IgD-negative memory B cell (primary cell): ENCODE measurements at regions not wholly inside any gene's neighbourhood (a gene's known extent, or its start where the extent isn't known, plus 50 kb on each side); places are given as distances from the start of the nearest gene placed in this dataset.
A peak's percentile ranks its signal among the peaks of the same experiment; 100 is the strongest.

Source experiments
- H3K27ac Mint-ChIP-seq, 3 donors: one replicate each; pipeline ENCODE4 v1.8.0; 2020 to 2022; ENCODE audit warnings: mild to moderate bottlenecking in 3 of 3, mixed read lengths in 3 of 3, moderate library complexity in 1 of 3
- H3K27me3 Mint-ChIP-seq: one replicate; pipeline ENCODE4 v1.8.0; 2021; ENCODE audit warnings: mixed read lengths
- H3K36me3 Mint-ChIP-seq: one replicate; pipeline ENCODE4 v1.8.0; 2020; ENCODE audit warnings: mild to moderate bottlenecking, mixed read lengths
- H3K4me1 Mint-ChIP-seq, 3 donors: one replicate each; pipeline ENCODE4 v1.8.0; 2020 to 2022; ENCODE audit warnings: mixed read lengths in 3 of 3, mild to moderate bottlenecking in 1 of 3
- H3K4me3 Mint-ChIP-seq, 4 donors: one replicate each; pipeline ENCODE4 v1.8.0; 2020 to 2022; ENCODE audit warnings: mild to moderate bottlenecking in 4 of 4, mixed read lengths in 4 of 4, moderate library complexity in 3 of 4
- H3K9me3 Mint-ChIP-seq, 3 donors: one replicate each; pipeline ENCODE4 v1.8.0; 2020 to 2021; ENCODE audit warnings: mixed read lengths in 3 of 3, mild to moderate bottlenecking in 1 of 3

DNA sequence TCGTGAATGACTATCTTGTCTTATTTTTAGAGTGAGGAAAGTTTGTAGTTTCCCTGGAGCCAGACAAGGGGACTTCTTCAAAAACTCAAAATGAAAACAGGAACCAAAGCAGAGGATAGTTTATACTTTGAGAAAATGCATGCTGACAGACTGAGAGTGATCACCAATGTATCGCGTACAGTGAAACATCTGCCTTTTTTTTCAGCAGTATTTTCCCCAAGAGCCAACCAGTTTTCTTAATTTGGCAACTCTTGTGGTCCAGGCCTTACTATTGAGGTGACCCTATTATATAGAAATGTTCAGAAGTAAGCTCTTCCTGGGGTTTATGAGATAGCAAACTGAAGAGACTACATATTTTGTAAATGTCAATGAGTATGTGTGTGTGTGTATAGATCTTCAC lies 153.7 kb upstream of the VRK2 start:
- Mint-ChIP-seq H3K4me3 (peak overlapping the region in 1 of 4 donors; percentile 63), H3K27ac (no peak overlapping the region), H3K9me3 (no peaks in the 10 kb centered on the region), H3K4me1 (peaks cover 10 to 20% (median 17%) of the 10 kb centered on the region in 3 donors), H3K27me3 (no peaks in the 10 kb centered on the region), H3K36me3 (peaks cover 4% of the 10 kb centered on the region)

GRCh38 chr2:57893347-57893746 lies 153.3 kb upstream of the VRK2 start:
- Mint-ChIP-seq H3K9me3 (no peaks in the 10 kb centered on the region), H3K27ac (no peak overlapping the region), H3K4me3 (peak overlapping the region in 1 of 4 donors; percentile 63), H3K27me3 (no peaks in the 10 kb centered on the region), H3K36me3 (peaks cover 4% of the 10 kb centered on the region), H3K4me1 (peaks cover 10 to 20% (median 17%) of the 10 kb centered on the region in 3 donors)

DNA sequence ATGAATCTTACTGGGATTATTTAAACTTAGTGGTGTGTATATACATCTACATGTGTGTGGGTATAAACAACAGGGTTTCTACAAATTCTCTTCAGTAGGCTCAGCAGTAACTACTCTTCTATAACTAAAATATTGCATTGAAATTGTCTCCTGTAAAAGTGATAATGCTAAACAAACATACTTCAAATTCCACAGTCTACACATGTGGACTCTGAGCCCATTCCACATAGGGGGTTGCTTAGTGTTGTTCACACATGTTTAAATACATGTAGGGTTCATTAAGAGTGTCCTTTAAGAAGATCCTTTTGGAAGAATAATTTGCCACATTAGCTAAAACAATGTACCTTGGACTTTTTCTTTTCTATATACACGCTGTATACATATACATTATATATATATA lies 152.8 kb upstream of the VRK2 start:
- Mint-ChIP-seq H3K36me3 (peaks cover 4% of the 10 kb centered on the region), H3K27me3 (no peaks in the 10 kb centered on the region), H3K27ac (no peak overlapping the region), H3K4me1 (peaks cover 10 to 20% (median 17%) of the 10 kb centered on the region in 3 donors), H3K9me3 (no peaks in the 10 kb centered on the region), H3K4me3 (no peak overlapping the region)

- Mint-ChIP-seq H3K36me3 (peaks cover 7% of the 10 kb centered on the region), H3K9me3 (no peaks in the 10 kb centered on the region), H3K27ac (no peak overlapping the region), H3K4me3 (no peak overlapping the region), H3K27me3 (peaks cover 2% of the 10 kb centered on the region), H3K4me1 (peaks cover 12 to 20% (median 17%) of the 10 kb centered on the region in 3 donors)
Observed at GRCh38 chr2:57894381-57894780, 152.2 kb upstream of the VRK2 start.

- Mint-ChIP-seq H3K4me1 (peaks cover 12 to 18% (median 13%) of the 10 kb centered on the region in 3 donors), H3K4me3 (no peak overlapping the region), H3K27ac (no peak overlapping the region), H3K27me3 (peaks cover 2% of the 10 kb centered on the region), H3K36me3 (peaks cover 6% of the 10 kb centered on the region), H3K9me3 (no peaks in the 10 kb centered on the region)
Observed at GRCh38 chr2:57897920-57898319, 148.7 kb upstream of the VRK2 start.

DNA sequence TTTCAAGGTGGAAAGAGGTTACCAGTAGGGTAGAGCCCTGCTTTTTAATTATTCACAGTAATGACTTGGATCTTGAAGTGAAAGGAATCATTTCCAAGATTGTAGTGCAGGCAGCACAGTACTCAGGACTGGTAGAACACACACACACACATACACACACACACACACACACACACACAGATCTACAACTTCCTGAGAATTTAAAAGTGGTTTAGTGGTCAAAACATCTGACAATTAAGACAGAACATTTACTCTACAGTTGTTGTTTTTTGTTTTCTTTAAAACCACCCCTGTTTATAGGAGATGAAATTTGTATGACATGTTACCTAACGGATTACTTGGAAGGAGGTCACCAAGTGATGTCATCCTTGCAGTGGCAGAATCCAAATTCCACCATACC lies 146.7 kb upstream of the VRK2 start:
- H3K9me3 Mint-ChIP-seq: no peaks in the 10 kb centered on the region
- H3K27me3 Mint-ChIP-seq: peaks cover 2% of the 10 kb centered on the region
- H3K4me1 Mint-ChIP-seq: peaks cover 0 to 5% (median 4%) of the 10 kb centered on the region in 3 donors
- no peak overlapping the region for H3K27ac Mint-ChIP-seq
- no peak overlapping the region for H3K4me3 Mint-ChIP-seq
- H3K36me3 Mint-ChIP-seq: peaks cover 6% of the 10 kb centered on the region

GRCh38 chr2:57902578-57902977 lies 144.0 kb upstream of the VRK2 start:
- Mint-ChIP-seq H3K4me3 (no peak overlapping the region), H3K27me3 (peaks cover 2% of the 10 kb centered on the region), H3K4me1 (peaks cover 5 to 10% (median 6%) of the 10 kb centered on the region in 3 donors), H3K36me3 (peaks cover 3% of the 10 kb centered on the region), H3K27ac (peak overlapping the region in 1 of 3 donors; percentile 24), H3K9me3 (peaks cover 0 to 4% (median 4%) of the 10 kb centered on the region in 3 donors)

DNA sequence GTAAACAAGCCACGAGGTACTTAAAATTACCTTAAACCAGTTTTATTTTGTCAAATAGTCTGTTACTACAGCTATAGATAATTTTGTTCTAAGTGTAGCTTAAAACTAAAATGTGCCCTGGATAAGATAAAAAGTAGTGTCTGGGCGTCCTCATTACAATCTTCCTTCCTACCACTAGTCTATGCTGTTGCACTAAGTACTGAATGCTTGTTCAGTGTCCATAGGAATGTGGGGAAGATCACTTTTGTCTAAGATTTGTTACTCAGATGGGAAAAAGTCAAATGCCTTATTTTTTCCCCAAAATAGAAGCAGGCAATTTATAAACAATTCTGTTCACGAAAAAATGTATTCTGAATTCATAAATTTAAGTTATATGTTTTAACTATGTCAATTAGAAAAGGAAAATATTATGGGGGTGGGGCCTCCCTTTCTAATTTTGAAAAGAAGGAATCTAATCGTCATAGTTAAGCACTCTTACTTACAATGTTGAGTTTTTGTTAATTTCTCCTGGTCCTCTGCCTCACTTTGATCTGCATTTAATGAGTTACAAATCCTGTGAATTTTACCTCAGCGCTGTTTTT lies 140.4 kb upstream of the VRK2 start:
- Mint-ChIP-seq H3K4me3 (no peak overlapping the region), H3K9me3 (peaks cover 0 to 7% (median 6%) of the 10 kb centered on the region in 3 donors), H3K4me1 (peaks cover 15 to 26% (median 20%) of the 10 kb centered on the region in 3 donors), H3K27ac (peak overlapping the region; percentile 2 to 83 (median 20)), H3K36me3 (peaks cover 2% of the 10 kb centered on the region), H3K27me3 (no peaks in the 10 kb centered on the region)

GRCh38 chr2:57907411-57907810 lies 139.2 kb upstream of the VRK2 start:
- Mint-ChIP-seq H3K4me3 (peak overlapping the region in 1 of 4 donors; percentile 53), H3K36me3 (peaks cover 2% of the 10 kb centered on the region), H3K27ac (peak overlapping the region; percentile 73 to 92 (median 75)), H3K27me3 (no peaks in the 10 kb centered on the region), H3K4me1 (peaks cover 15 to 26% (median 20%) of the 10 kb centered on the region in 3 donors), H3K9me3 (peaks cover 0 to 7% (median 6%) of the 10 kb centered on the region in 3 donors)

GRCh38 chr2:57908736-57909161 lies 137.9 kb upstream of the VRK2 start:
- H3K27me3 Mint-ChIP-seq: no peaks in the 10 kb centered on the region
- H3K27ac Mint-ChIP-seq: peak overlapping the region; percentile 73 to 98 (median 75)
- H3K4me3 Mint-ChIP-seq: peak overlapping the region; percentile 39 to 81 (median 62)

DNA sequence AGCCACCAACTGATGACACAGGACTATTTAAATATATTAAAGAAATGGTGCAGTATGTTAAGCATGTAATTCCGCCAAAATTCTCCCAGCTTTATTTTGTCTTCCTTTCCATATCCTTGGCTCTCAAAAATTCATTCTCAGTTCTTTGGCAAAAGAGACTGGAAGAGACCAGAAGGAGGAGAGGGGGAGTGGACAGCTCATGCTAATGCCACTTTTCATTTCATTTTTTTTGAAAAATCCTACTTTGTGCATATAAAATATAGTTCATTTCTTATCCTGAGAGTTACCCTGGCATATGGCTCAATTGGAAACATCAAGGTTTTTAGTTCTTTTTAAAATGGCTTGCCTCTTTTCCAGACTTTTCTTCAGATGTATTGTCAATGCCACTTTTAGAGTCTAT lies 128.5 kb upstream of the VRK2 start:
- H3K27ac Mint-ChIP-seq: peak overlapping the region in 2 of 3 donors; percentile 24 to 43
- H3K27me3 Mint-ChIP-seq: no peaks in the 10 kb centered on the region
- no peaks in the 10 kb centered on the region for H3K9me3 Mint-ChIP-seq
- H3K36me3 Mint-ChIP-seq: no peaks in the 10 kb centered on the region
- peaks cover 0 to 4% (median 2%) of the 10 kb centered on the region in 3 donors for H3K4me1 Mint-ChIP-seq
- H3K4me3 Mint-ChIP-seq: no peak overlapping the region

More at GRCh38 chr2:57908736-57909161, 137.9 kb upstream of the VRK2 start:
- H3K36me3 Mint-ChIP-seq: peaks cover 2% of the 10 kb centered on the region
- peaks cover 15 to 26% (median 20%) of the 10 kb centered on the region in 3 donors for H3K4me1 Mint-ChIP-seq
- peaks cover 0 to 7% (median 6%) of the 10 kb centered on the region in 3 donors for H3K9me3 Mint-ChIP-seq

DNA sequence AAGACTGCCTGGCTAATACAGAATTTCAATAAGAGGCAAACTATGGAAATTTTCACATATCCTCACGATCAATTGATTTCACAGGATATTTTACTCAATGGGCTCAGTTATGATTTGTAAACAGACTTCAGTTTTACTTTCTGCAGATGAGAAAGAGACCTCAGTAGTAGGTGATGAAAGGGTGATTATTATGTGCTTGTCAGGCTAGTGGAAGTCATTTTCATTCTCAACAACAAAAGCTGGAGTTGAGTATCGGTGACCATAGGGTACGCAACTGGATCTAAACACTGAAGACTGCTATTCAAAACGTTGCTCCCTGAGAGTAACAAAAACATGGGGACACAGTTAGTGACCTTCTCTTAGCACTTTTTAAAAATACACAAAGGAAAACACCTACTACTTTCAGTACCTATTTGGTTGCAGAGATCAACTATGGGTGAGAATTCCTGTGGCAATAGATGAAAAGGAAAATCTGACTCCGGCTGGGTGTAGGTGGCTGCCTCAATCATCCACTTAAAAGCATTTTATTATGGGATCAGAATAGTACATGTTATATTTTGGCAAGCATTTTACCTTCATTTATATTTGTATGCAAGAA lies 126.2 kb upstream of the VRK2 start:
- Mint-ChIP-seq H3K4me3 (no peak overlapping the region), H3K27ac (no peak overlapping the region), H3K27me3 (no peaks in the 10 kb centered on the region), H3K4me1 (peaks cover 4 to 11% (median 7%) of the 10 kb centered on the region in 3 donors), H3K36me3 (no peaks in the 10 kb centered on the region), H3K9me3 (peaks cover 0 to 13% (median 0%) of the 10 kb centered on the region in 3 donors)

- Mint-ChIP-seq H3K4me3 (peak overlapping the region in 2 of 4 donors; percentile 38 to 49), H3K4me1 (no peaks in the 10 kb centered on the region), H3K36me3 (peaks cover 3% of the 10 kb centered on the region), H3K9me3 (peaks cover 5 to 31% (median 19%) of the 10 kb centered on the region in 3 donors), H3K27me3 (no peaks in the 10 kb centered on the region), H3K27ac (no peak overlapping the region)
Observed at GRCh38 chr2:57934659-57935058, 111.9 kb upstream of the VRK2 start.

- Mint-ChIP-seq H3K9me3 (peaks cover 7 to 34% (median 14%) of the 10 kb centered on the region in 3 donors), H3K4me3 (no peak overlapping the region), H3K27me3 (no peaks in the 10 kb centered on the region)
Observed at GRCh38 chr2:57936216-57936615, 110.4 kb upstream of the VRK2 start.

DNA sequence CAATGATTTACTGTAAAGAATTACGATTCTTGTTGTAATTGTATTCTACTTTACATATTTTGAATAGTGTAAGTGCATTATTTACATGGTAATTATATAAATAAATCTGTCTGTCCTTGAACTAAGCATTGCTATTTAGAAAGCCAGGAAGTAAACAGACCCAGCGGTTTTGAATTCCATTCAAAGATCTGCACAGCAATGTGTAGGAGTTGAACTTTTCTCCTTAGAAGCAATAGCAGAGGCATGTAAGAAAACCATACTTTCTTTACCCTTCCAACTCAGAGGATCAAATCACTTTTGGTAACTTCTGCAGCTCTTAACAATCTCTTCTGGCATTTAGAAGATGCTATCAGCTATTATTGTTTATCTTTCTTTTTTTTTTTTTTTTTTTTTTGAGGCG lies 109.2 kb upstream of the VRK2 start:
- H3K4me3 Mint-ChIP-seq: no peak overlapping the region
- no peaks in the 10 kb centered on the region for H3K27me3 Mint-ChIP-seq
- no peak overlapping the region for H3K27ac Mint-ChIP-seq
- H3K4me1 Mint-ChIP-seq: no peaks in the 10 kb centered on the region
- peaks cover 3% of the 10 kb centered on the region for H3K36me3 Mint-ChIP-seq
- peaks cover 7 to 26% (median 12%) of the 10 kb centered on the region in 3 donors for H3K9me3 Mint-ChIP-seq

More at GRCh38 chr2:57936216-57936615, 110.4 kb upstream of the VRK2 start:
- H3K36me3 Mint-ChIP-seq: peaks cover 3% of the 10 kb centered on the region
- H3K4me1 Mint-ChIP-seq: no peaks in the 10 kb centered on the region
- H3K27ac Mint-ChIP-seq: no peak overlapping the region
